Astrocyte of the spinal cord (primary cell): ENCODE measurements at regions not wholly inside any gene's neighbourhood (a gene's known extent, or its start where the extent isn't known, plus 50 kb on each side); places are given as distances from the start of the nearest gene placed in this dataset.

Experiments used
- DNase-seq: peaks from one replicate; pipeline ENCODE4 v3.0.0; 2011; ENCODE audit warnings: low read depth, low spot score
- H3K4me3 ChIP-seq: 2 replicates; pipeline ENCODE4 v1.5.1; 2011; ENCODE audit warnings: low read depth, mild to moderate bottlenecking, low read length, moderate library complexity
- CTCF ChIP-seq: IDR thresholded peaks from 2 replicates; pipeline ENCODE4 v1.5.1; 2012; ENCODE audit warnings: low read depth, mild to moderate bottlenecking, low read length, inconsistent platforms
- in situ Hi-C: cut with HindIII; loops from 2 replicates; pipeline ENCODE4 v1.10.0; 2017; ENCODE audit warnings: low sequenced_read_pairs

DNA sequence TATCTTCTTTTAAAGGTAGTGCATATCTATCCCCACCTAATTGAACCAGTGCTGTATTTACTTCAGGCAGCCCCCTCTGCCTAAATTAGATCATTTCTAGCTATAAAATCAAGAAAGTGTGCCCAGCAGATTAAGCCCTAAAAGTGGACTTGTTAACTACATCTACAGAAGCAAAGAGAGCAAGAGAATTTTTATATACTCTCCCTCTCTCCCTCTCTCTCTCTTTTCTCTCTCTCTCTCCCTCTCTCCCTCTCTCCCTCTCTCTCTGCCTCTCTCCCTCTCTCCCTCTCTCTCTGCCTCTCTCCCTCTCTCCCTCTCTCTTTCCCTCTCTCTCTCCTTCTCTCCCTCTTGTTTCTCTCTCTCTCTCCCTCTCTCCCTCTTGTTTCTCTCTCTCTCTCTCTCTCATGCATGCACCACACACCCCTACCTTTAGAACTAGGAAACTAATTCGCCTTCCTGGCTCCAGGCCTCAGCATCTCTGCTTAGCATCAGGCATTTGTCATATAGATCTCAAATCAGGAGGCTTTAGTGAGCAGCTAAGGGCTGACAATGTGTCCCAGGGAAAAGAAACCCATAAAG is 71.4 kb downstream of the FOXA2 start:
- no peak for DNase-seq
- no peak overlapping the region for H3K4me3 ChIP-seq
- no peak for TF ChIP-seq CTCF
- in situ Hi-C loops: no loop called here

- in situ Hi-C loops: no loop called here
- no peak for TF ChIP-seq CTCF
Observed at GRCh38 chr20:22511943-22512910, 72.1 kb downstream of the FOXA2 start.

GRCh38 chr20:22509843-22510147 is 74.6 kb downstream of the FOXA2 start:
- in situ Hi-C loops: no loop called here
- TF ChIP-seq CTCF: no peak
- no peak for DNase-seq
- H3K4me3 ChIP-seq: no peak overlapping the region

More at GRCh38 chr20:22511943-22512910, 72.1 kb downstream of the FOXA2 start:
- no peak overlapping the region for H3K4me3 ChIP-seq
- no peak for DNase-seq

DNA sequence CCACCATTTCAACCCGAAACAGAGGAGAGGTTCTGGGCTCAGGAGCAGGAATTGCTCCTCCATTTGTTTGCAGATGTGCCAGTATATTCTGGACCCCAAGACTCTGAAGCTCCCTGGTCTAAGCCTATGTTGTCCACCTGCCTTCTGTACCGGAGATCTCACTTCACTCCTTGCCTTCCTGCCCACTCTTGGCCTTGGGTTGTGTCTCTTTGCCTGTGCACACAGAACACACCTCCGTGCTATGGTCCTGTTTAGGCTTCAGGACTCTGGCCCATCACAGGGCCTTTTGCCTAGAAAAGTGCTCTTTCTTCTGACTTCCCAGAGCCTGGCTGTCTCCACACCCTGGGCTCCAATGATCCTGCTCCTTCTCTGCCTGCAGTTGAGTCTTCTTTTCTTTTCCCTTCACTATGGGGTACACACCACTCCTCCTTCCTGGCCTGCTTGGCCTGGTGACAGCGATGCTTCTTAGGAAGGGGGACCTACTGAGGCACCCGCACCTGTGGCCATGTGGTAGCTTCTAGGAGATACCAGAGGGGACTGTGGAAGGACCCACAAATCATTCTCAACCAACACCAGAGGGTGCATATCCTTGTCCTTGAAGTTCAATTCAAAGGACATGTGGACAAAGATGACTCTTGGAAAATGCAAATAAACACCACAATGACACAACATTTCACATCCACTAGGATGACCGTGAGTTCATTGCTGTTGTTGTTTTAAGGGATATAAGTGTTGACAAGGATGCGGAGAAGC is 75.1 kb downstream of the FOXA2 start:
- DNase-seq: no peak
- in situ Hi-C loops: no loop called here
- no peak for TF ChIP-seq CTCF
- H3K4me3 ChIP-seq: no peak overlapping the region

GRCh38 chr20:22508426-22508825 is 75.9 kb downstream of the FOXA2 start:
- no peak for TF ChIP-seq CTCF

GRCh38 chr20:22507240-22507961 is 77.0 kb downstream of the FOXA2 start:
- in situ Hi-C loops: no loop called here
- TF ChIP-seq CTCF: no peak
- no peak for DNase-seq
- no peak overlapping the region for H3K4me3 ChIP-seq

More at GRCh38 chr20:22508426-22508825, 75.9 kb downstream of the FOXA2 start:
- H3K4me3 ChIP-seq: no peak overlapping the region
- no peak for DNase-seq
- in situ Hi-C loops: no loop called here
